Subcutaneous abdominal adipose tissue (tissue), 5 donors: ENCODE measurements at regions not wholly inside any gene's neighbourhood (a gene's known extent, or its start where the extent isn't known, plus 50 kb on each side); places are given as distances from the start of the nearest gene placed in this dataset.

Experiments used
- H3K27ac ChIP-seq: one replicate; pipeline ENCODE4 v1.7.0; 2013; ENCODE audit warnings: low read depth, mild to moderate bottlenecking, inconsistent platforms, low read length, moderate library complexity
- H3K27me3 ChIP-seq, 5 donors: one replicate each; pipeline ENCODE4 v1.7.0; 2013; ENCODE audit warnings: low read length in 5 of 5, inconsistent platforms in 1 of 5; ENCODE audit not compliant: control insufficient read depth in 5 of 5, insufficient read depth in 4 of 5
- H3K36me3 ChIP-seq, 5 donors: one replicate each; pipeline ENCODE4 v1.7.0; 2013; ENCODE audit warnings: low read length in 5 of 5; ENCODE audit not compliant: control insufficient read depth in 5 of 5, insufficient read depth in 5 of 5
- H3K4me1 ChIP-seq, 5 donors: one replicate each; pipeline ENCODE4 v1.7.0; 2013; ENCODE audit warnings: low read length in 5 of 5, mild to moderate bottlenecking in 3 of 5, moderate library complexity in 1 of 5; ENCODE audit not compliant: control insufficient read depth in 5 of 5, insufficient read depth in 5 of 5
- H3K4me3 ChIP-seq, 5 donors: one replicate each; pipeline ENCODE4 v1.7.0; 2013; ENCODE audit warnings: low read length in 5 of 5, low read depth in 1 of 5
- H3K9ac ChIP-seq, 5 donors: one replicate each; pipeline ENCODE4 v1.7.0; 2013; ENCODE audit warnings: low read length in 5 of 5, mild to moderate bottlenecking in 4 of 5, moderate library complexity in 3 of 5
- H3K9me3 ChIP-seq, 5 donors: one replicate each; pipeline ENCODE4 v1.7.0; 2013; ENCODE audit warnings: low read length in 5 of 5; ENCODE audit not compliant: control insufficient read depth in 5 of 5
- donor health status: healthy.
- donor health status: healthy.
- donor health status: healthy.
- donor health status: healthy.
- donor health status: healthy.

GRCh38 chr5:4370218-4370617 is 769.9 kb upstream of the ADAMTS16 start:
- Histone ChIP-seq H3K9me3 (no peaks in the 10 kb centered on the region), H3K9ac (no peak overlapping the region), H3K4me3 (no peak overlapping the region), H3K27me3 (no peaks in the 10 kb centered on the region), H3K4me1 (peaks cover 0 to 2% (median 0%) of the 10 kb centered on the region in 5 donors), H3K36me3 (no peaks in the 10 kb centered on the region), H3K27ac (no peak overlapping the region)

- Histone ChIP-seq H3K36me3 (no peaks in the 10 kb centered on the region), H3K4me1 (peaks cover 0 to 2% (median 0%) of the 10 kb centered on the region in 5 donors), H3K27ac (no peak overlapping the region), H3K4me3 (no peak overlapping the region), H3K9ac (no peak overlapping the region), H3K9me3 (no peaks in the 10 kb centered on the region), H3K27me3 (no peaks in the 10 kb centered on the region)
Measured at GRCh38 chr5:4372481-4372880, 767.6 kb upstream of the ADAMTS16 start.

- Histone ChIP-seq H3K9me3 (no peaks in the 10 kb centered on the region), H3K4me1 (peaks cover 0 to 2% (median 0%) of the 10 kb centered on the region in 5 donors), H3K36me3 (no peaks in the 10 kb centered on the region), H3K27me3 (no peaks in the 10 kb centered on the region), H3K27ac (no peak overlapping the region), H3K4me3 (no peak overlapping the region), H3K9ac (no peak overlapping the region)
Measured at GRCh38 chr5:4373051-4373820, 766.9 kb upstream of the ADAMTS16 start.

GRCh38 chr5:4374866-4375265 is 765.3 kb upstream of the ADAMTS16 start:
- H3K9ac ChIP-seq = no peak overlapping the region
- H3K27me3 ChIP-seq = no peaks in the 10 kb centered on the region
- H3K27ac ChIP-seq = no peak overlapping the region
- H3K9me3 ChIP-seq = no peaks in the 10 kb centered on the region
- no peak overlapping the region for H3K4me3 ChIP-seq
- peaks cover 0 to 2% (median 0%) of the 10 kb centered on the region in 5 donors for H3K4me1 ChIP-seq
- H3K36me3 ChIP-seq = no peaks in the 10 kb centered on the region

GRCh38 chr5:4375640-4376039 is 764.5 kb upstream of the ADAMTS16 start:
- Histone ChIP-seq H3K27ac (no peak overlapping the region), H3K4me1 (no peaks in the 10 kb centered on the region), H3K27me3 (no peaks in the 10 kb centered on the region), H3K9ac (no peak overlapping the region), H3K9me3 (no peaks in the 10 kb centered on the region), H3K36me3 (no peaks in the 10 kb centered on the region), H3K4me3 (no peak overlapping the region)

- no peaks in the 10 kb centered on the region for H3K27me3 ChIP-seq
- H3K4me1 ChIP-seq = no peaks in the 10 kb centered on the region
Measured at GRCh38 chr5:4383102-4383501, 757.0 kb upstream of the ADAMTS16 start.

GRCh38 chr5:4383518-4384198 is 756.5 kb upstream of the ADAMTS16 start:
- Histone ChIP-seq H3K4me1 (no peaks in the 10 kb centered on the region), H3K27ac (no peak overlapping the region), H3K36me3 (no peaks in the 10 kb centered on the region), H3K9me3 (peaks cover 0 to under 1% (median 0%) of the 10 kb centered on the region in 5 donors), H3K27me3 (no peaks in the 10 kb centered on the region), H3K4me3 (no peak overlapping the region), H3K9ac (no peak overlapping the region)

More at GRCh38 chr5:4383102-4383501, 757.0 kb upstream of the ADAMTS16 start:
- H3K4me3 ChIP-seq = no peak overlapping the region
- no peaks in the 10 kb centered on the region for H3K36me3 ChIP-seq
- H3K27ac ChIP-seq = no peak overlapping the region
- H3K9me3 ChIP-seq = no peaks in the 10 kb centered on the region
- H3K9ac ChIP-seq = no peak overlapping the region

GRCh38 chr5:4384649-4385048 is 755.5 kb upstream of the ADAMTS16 start:
- H3K27ac ChIP-seq = no peak overlapping the region
- H3K9ac ChIP-seq = no peak overlapping the region
- H3K9me3 ChIP-seq = peaks cover 0 to 3% (median 0%) of the 10 kb centered on the region in 5 donors
- H3K4me1 ChIP-seq = no peaks in the 10 kb centered on the region
- no peaks in the 10 kb centered on the region for H3K27me3 ChIP-seq
- H3K4me3 ChIP-seq = no peak overlapping the region
- H3K36me3 ChIP-seq = no peaks in the 10 kb centered on the region

GRCh38 chr5:4386152-4386551 is 754.0 kb upstream of the ADAMTS16 start:
- Histone ChIP-seq H3K27me3 (no peaks in the 10 kb centered on the region), H3K9me3 (peaks cover 0 to 3% (median 0%) of the 10 kb centered on the region in 5 donors), H3K36me3 (no peaks in the 10 kb centered on the region), H3K27ac (no peak overlapping the region), H3K9ac (no peak overlapping the region), H3K4me1 (no peaks in the 10 kb centered on the region), H3K4me3 (no peak overlapping the region)

- Histone ChIP-seq H3K27me3 (no peaks in the 10 kb centered on the region), H3K9me3 (peaks cover 0 to 3% (median 0%) of the 10 kb centered on the region in 5 donors), H3K9ac (no peak overlapping the region), H3K4me1 (no peaks in the 10 kb centered on the region), H3K27ac (no peak overlapping the region), H3K4me3 (no peak overlapping the region), H3K36me3 (no peaks in the 10 kb centered on the region)
Measured at GRCh38 chr5:4387290-4387689, 752.8 kb upstream of the ADAMTS16 start.
